Inflammatory macrophage treated with lipopolysaccharide for 4 hours (primary cell): ENCODE measurements at regions not wholly inside any gene's neighbourhood (a gene's known extent, or its start where the extent isn't known, plus 50 kb on each side); places are given as distances from the start of the nearest gene placed in this dataset.
"Not testable (repeated sequence)": the region's sequence is repeated elsewhere in the genome, so short reads cannot be mapped to it uniquely, and the experiment has no call there.

ENCODE experiments used
- DNase-seq: peaks from one replicate; pipeline ENCODE4 v3.0.0-alpha.2; 2020

DNA sequence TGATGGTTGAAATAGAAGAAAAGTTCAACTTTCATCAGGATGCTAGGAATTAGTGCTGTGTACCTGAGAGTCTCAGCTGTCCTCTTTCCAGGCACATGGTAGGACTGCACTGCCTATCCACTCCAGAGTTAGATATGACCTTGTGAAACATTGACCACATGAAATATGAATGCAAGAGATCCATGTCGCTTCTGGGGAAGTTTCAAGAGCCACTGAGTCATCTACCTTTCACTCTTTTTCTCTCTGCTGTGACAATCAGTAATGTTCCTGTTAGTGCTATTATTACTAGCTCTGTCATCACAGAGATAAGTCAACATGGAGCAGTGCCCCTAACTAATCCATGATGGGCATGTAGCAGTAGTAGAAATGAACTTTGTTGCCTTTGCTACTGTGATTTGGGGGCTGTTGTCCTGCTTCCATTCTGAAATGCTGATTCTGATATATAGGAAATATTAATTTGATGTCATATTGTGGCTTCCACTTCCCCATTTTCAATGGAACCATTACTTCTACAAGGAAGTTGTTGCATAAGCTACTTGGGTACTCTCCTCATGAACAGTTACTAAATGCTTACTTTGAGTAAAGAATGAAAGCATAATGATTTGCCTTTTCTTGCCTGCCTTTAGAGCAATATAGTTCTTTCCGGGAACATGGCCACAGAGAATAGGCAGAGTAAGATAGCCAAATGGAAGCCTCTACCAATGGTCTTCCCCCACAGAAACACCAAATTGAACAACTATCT, 192.8 kb upstream of the ZNF521 start:
- peak; percentile 90 for DNase-seq

DNA sequence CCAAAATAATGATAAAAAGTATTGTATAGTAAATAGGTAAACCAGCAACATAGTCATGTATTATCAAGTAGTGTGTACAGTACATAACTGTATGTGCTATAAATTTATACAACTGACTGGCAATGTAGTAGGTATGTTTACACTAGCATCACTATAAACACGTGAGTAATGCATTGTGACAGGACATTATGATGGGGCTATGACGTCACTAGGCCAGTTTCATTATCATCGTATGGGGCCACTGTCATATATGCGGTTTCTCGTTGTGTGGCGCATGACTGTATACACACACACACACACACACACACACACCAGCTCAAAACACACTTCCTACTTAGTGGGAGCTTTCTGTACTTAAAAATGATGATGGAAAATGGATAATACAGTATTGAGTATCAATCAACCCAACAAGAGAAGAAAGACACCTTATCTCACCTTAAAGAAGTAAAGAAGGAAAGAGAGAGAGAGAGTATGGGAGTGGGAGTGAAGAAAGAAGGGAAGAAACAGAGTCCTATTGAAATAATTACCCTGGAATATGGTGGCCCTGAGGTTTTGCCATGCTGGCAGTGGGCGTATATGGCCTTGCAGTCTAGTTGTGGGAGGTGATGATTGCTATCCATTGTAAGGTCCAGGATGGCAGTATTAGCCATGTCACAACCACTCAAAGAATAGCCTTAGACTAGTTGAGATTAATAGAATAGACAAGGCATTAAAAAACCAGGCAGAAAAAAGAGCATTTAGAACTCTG, 186.4 kb upstream of the ZNF521 start:
- DNase-seq = no peak

DNA sequence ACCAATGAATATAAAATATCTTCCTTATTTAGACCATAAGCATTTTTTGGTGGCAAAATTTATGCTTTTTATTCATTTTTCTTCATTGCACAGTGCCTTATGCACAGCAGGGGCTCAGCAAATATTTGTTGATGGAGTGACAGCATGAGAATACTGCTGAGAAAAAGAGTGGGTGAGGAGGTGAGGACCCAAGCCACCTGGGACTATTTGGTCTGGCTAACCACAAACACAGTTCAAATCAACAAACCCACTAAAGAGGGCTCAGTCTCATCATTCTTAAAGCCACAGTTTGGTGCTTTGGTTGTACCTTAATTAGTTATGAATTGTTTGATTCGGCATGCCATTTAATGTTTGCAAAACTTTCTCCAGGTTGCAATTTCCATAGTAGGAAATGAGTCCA, 183.5 kb upstream of the ZNF521 start:
- DNase-seq = no peak

DNA sequence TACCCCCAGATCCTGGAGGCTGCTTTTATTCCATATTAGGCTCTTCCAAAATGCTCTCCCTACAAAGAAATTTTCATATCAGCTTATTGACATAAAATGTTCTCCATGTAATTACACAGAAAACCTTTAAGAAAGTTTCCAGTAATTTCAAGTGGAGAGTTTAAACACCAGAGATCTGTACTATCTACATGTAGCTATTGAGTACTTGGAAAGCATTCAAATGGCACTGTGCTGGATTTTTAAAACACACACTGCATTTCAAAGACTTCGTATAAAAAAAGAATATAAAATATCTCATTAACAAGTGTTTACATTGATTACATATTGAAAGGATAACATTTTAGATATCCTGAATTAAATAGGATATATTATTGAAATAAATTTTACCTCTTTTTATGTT, 182.4 kb upstream of the ZNF521 start:
- no peak for DNase-seq

DNA sequence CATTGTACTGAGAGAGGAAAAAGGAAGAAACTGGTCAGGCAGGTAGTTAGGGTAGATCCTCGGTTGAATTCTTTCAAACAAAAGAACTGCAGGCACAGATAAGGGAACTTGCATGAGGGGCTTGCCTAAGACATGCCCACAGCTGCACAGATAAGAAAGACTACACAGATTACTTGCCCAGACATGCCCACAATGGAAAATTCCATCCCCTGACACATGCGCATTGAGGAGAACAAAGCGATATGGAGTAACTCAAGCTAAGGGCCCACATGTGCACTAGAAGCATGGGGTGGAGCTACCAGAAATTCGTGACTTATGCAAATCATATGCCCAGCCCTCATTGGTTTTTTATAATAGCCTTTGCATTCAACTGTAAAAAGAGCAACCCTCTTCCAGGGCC, 181.3 kb upstream of the ZNF521 start:
- DNase-seq = no peak

DNA sequence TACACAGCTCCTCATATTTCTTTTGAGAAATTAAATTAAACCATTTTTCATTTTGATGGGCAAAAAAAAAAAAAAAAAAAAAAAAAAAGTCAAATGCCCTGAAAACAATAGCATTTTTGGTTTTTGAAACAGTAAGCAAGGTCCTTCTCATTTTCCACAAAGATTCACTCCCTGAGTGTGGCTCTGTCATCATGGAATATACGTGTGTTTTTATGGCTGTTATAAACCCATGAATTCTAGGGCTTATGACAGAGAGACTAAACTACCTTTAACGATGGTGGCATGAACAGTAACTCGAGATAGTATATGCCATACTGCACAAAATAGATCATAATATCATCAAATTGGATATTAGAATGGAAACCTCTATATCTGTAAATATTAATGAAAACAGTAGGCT, 179.2 kb upstream of the ZNF521 start:
- no peak for DNase-seq

DNA sequence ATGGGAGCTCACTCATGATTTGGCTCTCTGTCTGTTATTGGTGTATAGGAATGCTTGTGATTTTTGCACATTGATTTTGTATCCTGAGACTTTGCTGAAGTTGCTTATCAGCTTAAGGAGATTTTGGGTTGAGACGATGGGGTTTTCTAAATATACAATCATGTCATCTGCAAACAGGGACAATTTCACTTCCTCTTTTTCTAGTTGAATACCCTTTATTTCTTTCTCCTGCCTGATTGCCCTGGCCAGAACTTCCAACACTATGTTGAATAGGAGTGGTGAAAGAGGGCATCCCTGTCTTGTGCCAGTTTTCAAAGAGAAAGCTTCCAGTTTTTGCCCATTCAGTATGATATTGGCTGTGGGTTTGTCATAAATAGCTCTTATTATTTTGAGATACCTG, 173.8 kb upstream of the ZNF521 start:
- DNase-seq = not testable (repeated sequence)

DNA sequence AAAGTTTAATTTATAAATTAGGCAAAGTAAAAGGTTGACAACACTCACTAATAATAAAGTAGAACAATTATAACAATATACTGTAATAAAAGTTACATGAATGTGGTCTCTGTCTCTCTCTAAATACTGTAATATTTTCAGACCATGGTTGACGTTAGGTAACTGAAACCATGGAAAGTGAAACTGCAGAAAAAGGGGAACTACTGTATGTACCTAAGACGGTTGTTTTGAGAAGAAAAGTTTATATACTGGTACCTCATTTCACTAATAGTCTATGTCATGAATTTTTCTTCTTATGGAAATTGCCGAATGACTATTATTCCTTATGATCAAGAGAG, 166.7 kb upstream of the ZNF521 start:
- DNase-seq = peak; percentile 27

DNA sequence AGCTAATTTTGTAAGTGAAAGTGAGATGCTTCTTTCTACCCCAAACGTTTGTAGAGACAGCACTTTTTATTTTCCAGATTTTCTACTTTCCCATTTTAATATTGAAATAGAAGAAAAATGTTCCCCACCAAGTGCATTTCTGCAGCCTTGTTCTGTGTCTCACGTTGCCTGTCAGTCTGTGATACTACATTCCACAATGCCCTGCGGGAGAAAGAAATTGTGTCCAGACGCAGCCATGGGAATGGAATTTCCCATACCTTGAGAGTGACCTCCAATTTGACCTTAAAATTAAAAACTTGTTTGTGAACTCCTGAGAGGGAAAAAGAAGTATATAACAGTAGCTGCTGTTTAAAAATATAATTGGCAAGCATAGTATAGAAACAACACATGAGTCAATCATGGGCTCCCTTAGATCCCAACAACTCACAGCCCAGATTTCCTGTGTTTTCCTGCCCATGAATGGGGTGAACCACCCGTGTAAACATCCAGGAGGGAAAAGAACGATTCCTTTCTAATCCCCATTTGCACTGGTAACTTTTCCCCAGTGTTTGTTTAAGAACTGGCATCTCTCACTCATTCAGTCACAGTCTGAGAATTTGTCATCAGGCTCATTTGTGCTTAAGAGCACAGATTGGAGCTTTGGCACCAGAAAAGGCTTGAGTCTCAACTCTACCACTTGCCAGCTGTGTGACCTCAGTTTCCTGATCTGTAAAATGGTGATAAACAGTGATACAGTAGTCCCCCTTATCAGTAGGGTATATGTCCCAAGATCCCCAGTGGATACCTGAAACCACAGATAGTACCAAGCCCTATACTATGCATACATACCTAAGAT, 166.1 kb upstream of the ZNF521 start:
- DNase-seq = no peak

DNA sequence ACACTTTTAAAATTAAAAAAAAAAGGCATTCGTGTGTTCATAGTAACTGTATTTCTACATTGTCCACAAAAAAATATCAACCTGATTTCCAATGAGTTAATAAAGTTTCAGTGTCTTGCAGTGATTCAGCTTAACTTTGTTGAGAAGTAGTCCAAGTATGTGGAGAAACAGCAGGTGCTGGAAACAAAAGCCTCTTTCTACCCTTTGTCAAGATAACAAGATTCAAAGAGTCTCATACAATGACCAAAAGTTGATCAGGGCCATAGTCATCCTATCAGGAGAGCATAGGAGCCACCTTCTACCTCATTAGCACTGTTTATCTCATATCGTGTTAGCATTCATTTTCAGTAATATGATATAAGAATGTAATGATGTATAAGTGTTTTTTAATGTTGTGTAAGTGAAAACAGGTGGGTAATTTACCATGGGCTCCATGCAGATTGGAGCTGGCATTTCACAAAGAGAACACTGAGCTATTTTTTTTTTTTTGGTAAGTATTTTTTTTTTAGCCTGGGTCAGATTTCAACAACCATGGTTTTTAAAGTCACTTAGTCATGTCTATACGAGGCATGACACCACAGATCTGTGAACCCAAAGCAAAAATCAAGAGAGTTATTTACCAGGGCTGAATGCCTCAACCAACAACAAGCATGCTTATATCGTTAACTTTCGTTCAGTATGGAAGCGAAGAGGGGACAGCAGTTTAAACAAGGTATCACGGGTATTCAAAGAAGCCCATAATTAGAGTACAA, 165.0 kb upstream of the ZNF521 start:
- no peak for DNase-seq

DNA sequence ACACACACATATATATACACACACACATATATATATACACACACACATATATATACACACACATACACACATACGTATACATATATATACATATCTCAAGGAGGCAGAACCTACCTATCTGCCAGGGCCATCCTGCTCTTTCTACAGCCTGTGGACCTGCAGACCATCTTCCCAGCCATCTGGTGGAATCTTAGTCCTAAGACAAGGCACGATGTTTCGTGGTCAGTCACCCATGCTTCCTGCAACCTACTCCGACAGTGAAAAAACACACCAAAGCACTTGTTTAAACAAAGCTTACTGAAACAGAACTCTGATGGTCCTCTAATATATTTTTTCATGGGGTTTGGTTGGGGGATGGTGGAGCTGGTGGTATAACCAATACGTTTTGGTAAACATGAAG, 164.2 kb upstream of the ZNF521 start:
- DNase-seq = no peak

DNA sequence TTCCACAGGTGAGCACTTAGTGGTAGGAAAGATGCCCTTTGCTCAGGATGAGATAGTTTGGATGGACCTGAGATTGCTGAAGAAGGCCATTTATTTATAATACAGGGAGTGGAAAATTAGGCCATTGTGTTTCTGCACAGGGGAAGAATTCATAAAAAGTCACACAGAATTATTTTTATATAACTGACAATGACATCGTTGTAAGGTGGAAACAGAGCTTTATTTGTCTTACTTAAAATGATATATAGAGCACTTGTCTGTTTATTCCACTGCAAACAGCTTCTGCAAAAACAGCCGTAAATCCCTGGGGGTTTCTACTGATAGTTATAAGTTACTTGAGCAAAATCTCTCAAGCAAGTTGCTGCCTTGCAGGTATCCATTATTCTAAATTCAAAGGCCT, 158.1 kb upstream of the ZNF521 start:
- no peak for DNase-seq

DNA sequence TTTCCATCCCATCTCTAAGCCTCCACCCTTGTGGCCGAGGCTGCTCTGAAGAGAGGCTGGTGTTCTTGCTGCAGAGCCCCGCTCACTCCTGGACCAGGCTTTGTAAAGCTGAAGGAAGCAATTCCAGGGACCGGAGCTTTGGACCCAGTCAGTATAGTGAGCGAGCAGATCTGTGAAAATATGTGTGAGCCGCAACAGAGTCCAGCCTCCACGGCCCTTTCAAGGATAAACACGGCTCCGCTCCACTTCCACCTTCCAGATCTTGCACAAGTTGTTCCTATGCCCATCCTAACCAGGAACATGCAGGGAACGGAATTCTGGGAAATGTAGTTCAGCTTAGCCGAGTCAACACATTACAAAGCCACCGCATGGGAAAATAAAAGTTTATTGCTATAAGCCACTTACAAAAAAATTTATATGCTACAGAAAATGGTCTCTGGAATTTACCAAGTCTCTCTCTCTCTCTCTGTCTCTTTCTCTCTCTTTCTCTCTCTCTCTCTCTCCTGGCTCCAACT, 151.7 kb upstream of the ZNF521 start:
- DNase-seq = peak; percentile 15

DNA sequence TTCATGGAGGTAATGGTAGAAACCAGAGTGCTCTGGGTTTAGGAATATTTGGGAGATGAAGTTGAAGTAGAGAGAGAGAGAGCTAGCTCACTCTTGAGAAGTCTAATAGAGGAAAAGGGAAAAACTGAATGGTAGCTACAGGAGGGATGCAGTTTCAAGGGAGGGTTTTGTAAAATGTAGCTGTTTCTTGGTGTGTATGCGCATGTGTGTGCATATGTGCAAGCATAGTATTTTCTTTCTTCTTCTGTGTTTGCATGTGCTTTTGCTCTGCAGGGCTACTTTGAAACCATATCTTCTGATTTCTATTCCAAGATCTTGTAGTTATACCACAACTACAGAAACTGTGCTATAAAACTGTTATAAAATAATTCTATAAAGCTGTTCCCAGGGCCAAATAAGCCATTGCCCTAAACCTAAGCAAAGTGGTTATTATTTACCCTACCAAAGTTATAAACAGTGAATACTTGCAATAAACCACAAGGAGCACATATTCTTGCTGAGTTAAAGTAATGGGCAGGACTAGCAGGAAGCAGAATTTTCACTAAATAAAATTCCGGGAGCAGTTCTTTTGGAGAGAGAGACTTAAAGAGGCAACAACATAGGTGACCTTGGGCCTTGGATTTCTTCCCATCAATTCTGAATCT, 145.3 kb upstream of the ZNF521 start:
- no peak for DNase-seq

DNA sequence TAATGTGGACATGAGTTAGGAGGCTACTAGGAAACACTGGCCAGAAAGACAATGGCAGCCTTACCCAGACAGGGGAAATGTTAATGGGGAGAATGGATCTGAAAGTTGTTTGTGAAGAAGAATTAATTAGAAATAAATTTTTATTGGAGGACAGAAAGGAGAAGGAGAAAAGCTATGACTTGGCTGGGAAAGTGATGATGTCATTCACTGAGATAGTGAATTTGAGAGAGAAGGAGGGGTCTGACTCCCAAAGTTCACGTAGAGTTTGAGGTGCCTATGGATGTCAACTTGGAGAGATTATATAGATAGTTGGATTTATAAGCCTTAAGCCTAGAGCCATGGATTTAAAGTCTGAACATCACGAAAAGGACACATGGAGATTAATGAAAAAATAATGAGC, 144.6 kb upstream of the ZNF521 start:
- no peak for DNase-seq

DNA sequence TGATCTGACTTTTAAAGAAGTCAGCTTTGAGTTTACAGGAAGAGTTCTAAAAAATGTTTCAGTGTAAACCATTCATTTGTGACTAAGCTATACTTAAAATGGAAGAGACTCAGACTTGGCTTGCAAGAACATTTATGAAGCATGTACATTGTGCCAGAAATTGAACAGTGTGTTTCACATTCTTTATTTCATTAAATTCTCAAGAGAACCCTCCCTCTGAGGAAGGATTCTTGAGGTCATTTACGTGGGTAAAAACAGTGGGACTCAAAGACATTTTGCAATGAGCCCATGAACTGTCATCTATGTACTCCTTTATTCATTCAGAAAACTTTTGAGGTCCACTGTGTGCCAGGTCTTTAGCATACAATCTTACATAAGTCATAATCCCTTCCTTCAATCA, 143.6 kb upstream of the ZNF521 start:
- no peak for DNase-seq

DNA sequence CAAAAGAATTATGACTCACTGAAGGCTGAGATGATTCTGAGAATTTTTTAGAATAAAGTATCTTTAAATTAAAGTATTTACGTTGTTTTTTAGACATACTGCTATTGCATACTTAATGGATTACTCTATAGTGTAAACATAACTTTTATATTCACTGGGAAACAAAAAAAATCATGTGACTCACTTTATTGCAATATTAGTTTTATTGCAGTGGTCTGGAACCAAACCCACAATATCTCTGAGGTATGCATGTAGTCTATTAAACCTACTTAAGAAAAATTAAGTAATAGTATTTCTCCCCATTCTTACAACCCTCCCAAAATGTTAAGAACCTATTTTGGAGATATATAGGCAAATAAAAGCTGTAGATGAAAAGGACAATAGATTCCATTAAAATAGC, 142.9 kb upstream of the ZNF521 start:
- DNase-seq = no peak

DNA sequence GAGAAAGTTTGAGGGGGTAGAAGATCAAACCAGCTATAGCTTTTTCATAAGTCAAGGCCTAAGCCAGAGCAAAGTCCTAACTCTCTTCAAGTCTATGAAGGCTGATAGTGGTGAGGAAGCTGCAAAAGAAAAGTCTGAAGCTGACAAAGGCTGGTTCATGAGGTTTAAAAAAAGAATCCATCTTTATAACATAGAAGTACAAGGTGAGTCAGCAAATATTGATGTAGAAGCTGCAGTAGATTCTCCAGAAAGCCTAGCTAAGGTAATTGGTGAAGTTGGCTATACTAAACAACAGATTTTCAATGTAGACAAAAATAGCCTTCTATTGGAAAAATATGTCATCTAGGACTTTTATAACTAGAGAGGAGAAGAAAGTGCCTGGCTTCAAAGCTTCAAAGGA, 141.4 kb upstream of the ZNF521 start:
- no peak for DNase-seq

DNA sequence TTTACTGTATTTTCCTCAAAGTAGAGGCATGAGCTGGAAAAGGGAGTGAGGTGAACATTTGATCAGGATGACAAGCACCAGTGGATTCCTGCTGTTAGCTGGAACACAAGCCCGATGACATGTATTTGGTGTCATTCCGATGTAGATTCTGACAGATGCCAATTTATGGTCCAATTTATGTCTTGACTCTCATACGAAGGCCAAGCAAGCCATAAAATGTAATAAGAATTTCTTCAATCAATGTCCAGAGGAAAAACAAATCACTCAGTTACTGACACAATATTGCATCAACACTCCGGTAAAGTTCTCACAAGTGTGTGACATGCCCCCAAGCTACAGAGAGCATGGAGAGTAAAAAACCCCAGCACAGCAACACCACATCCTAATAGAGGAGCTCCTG, 138.3 kb upstream of the ZNF521 start:
- no peak for DNase-seq

DNA sequence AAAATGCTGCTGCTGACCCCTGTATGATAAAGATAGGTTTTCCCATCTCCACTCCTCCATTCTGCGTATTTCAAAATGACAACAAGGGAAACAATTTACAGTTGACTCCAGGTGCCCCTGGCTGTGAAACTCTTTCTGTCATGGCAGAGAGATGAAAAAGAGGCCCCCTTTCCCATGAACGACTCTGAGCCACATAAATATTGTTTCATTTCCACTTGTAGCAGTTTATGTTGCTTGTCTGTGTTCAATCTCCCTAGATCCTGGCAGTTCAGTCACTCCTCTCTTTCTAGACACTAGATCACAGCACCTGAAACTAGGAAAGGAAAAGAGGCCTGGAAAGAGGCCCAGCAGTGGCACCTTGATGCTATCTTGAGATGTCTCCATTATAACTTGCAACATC, 121.0 kb upstream of the ZNF521 start:
- no peak for DNase-seq

DNA sequence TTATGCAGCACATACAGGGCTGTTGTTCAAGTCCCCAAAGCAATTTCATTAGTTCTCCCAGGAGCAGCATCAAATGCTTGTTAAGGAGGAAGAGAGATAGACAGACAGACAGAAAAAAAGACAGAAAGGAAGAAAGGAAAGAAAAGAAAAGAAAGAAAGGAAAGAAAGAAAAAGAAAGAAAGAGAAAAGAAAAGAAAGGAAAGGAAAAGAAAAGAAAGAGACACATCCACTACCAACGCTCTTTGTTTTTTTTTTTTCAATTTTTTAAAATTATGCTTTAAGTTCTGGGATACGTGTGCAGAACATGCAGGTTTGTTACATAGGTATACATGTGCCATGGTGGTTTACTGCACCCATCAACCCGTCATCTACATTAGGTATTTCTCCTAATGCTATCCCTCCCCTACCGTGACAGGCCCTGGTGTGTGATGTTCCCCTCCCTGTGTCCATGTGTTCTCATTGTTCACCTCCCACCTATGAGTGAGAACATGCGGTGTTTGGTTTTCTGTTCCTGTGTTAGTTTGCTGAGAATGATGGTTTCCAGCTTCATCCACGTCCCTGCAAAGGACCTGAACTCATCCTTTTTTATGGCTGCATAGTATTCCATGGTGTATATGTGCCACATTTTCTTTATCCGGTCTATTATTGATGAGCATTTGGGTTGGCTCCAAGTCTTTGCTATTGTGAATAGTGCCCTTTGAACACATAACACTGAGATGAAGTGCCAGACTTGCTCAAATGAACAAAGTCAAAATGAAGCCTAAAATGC, 119.0 kb upstream of the ZNF521 start:
- DNase-seq = not testable (repeated sequence)

DNA sequence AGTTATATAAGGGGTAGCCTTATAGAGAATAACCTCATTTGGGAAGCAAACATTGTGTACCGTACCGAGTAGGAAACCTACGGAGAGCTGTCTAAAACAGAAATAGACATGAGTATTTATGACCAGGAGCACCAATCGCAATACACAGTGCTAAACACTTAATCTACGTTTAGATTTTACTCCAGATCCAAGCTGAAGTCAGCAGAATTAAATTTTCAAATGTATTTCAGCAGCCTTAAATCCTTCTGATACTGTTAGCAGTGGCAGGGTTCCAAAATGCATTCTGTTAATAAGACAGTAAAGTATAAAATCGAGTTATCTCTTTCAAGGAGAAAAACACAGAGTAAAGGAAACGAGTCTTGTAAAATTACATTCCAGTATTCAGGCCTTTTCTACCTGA, 118.1 kb upstream of the ZNF521 start:
- no peak for DNase-seq
